ENCODE measurements at regions not wholly inside any gene's neighbourhood (a gene's known extent, or its start where the extent isn't known, plus 50 kb on each side); places are given as distances from the start of the nearest gene placed in this dataset.

DNA sequence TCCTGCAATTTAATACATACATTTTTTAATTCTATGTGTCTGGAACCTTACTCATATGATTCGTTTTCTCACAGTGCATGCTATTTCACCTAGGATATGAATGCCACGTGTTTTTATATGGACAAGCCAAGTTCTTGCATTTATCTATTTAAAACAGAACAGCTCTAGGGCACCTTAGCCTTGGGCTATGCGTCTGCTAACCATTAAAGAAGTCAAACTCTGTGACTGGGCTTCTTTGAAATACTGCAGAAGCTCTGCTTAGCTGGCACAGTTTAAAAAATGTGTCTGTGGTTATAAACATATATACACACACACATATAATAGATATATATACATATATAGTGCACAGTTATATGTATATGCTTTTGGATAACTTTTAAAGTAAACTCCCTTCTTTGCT lies 890.8 kb upstream of the KLHL29 start:
- no peak overlapping the region for H3K4me3 Mint-ChIP-seq
- Histone ChIP-seq H3K9me3 (ENCODE audit: low read depth) (no peaks in the 10 kb centered on the region), H3K36me3 (no peaks in the 10 kb centered on the region), H3K4me1 (no peaks in the 10 kb centered on the region), H2AFZ (replicated peaks) (no peak overlapping the region), H3K9ac (no peak overlapping the region), H3K27ac (no peak overlapping the region), H3K4me2 (no peak overlapping the region), H3F3A (ENCODE audit: low read depth) (no peaks in the 10 kb centered on the region), H4K20me1 (ENCODE audit: low read depth) (no peaks in the 10 kb centered on the region), H3K79me2 (ENCODE audit: low read depth) (no peaks in the 10 kb centered on the region), H3K4me3 (no peak overlapping the region), H3K27me3 (no peaks in the 10 kb centered on the region)
- H3K9me3 Mint-ChIP-seq, result peaks cover 8% of the 10 kb centered on the region
- DNase-seq (ENCODE audit: low spot score), result no peak
- peaks cover 6% of the 10 kb centered on the region for H3K36me3 Mint-ChIP-seq
- no peak overlapping the region for H3K27ac Mint-ChIP-seq
- no peaks in the 10 kb centered on the region for H3K27me3 Mint-ChIP-seq (ENCODE audit: insufficient read depth, low read depth)
- H3K4me1 Mint-ChIP-seq, result peaks cover 5% of the 10 kb centered on the region
- TF ChIP-seq CTCF (IDR thresholded peaks at IDR 0.05) (no peak), EZH2phosphoT487 (IDR thresholded peaks at IDR 0.05) (no peak), EZH2 (IDR thresholded peaks at IDR 0.05) (no peak)

- no peak overlapping the region for H3K27ac ChIP-seq
- H3K79me2 ChIP-seq (ENCODE audit: low read depth), result no peaks in the 10 kb centered on the region
- TF ChIP-seq EZH2phosphoT487 (IDR thresholded peaks at IDR 0.05) (no peak), CTCF (IDR thresholded peaks at IDR 0.05) (no peak), EZH2 (IDR thresholded peaks at IDR 0.05) (no peak)
- H3K4me2 ChIP-seq, result no peak overlapping the region
- no peaks in the 10 kb centered on the region for H3K9me3 ChIP-seq (ENCODE audit: low read depth)
- no peaks in the 10 kb centered on the region for H3F3A ChIP-seq (ENCODE audit: low read depth)
- H3K27me3 Mint-ChIP-seq (ENCODE audit: insufficient read depth, low read depth), result no peaks in the 10 kb centered on the region
- H3K4me1 Mint-ChIP-seq, result peaks cover 18% of the 10 kb centered on the region
- no peaks in the 10 kb centered on the region for H3K27me3 ChIP-seq
- H3K4me1 ChIP-seq, result peaks cover 5% of the 10 kb centered on the region
- no peak for DNase-seq (ENCODE audit: low spot score)
- peaks cover 3% of the 10 kb centered on the region for H3K36me3 Mint-ChIP-seq
- no peak overlapping the region for H3K4me3 Mint-ChIP-seq
- H3K27ac Mint-ChIP-seq, result no peak overlapping the region
- H2AFZ ChIP-seq (replicated peaks), result no peak overlapping the region
- H3K9ac ChIP-seq, result no peak overlapping the region
- H3K9me3 Mint-ChIP-seq, result no peaks in the 10 kb centered on the region
- H3K4me3 ChIP-seq, result no peak overlapping the region
- no peaks in the 10 kb centered on the region for H4K20me1 ChIP-seq (ENCODE audit: low read depth)
- H3K36me3 ChIP-seq, result no peaks in the 10 kb centered on the region
Observed at GRCh38 chr2:22497064-22497463, 887.9 kb upstream of the KLHL29 start.

DNA sequence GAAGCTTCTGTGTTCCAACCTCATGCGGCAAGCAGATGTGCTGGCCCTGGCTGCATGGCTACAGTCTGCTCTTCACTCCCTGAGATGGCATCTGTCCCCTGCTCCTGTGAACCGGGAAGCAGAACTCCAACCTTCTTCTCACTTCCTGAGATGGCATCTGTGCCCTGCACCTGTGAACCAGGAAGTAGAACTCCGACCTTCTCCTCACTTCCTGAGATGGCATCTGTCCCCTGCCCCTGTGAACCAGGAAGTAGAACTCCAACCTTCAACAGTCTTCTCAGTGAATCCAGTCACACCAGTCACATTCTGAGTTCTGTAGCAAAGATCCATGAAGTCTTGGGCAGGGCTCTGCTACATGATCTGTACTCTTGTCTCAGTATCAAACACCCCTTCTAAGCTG lies 887.2 kb upstream of the KLHL29 start:
- no peaks in the 10 kb centered on the region for H3K79me2 ChIP-seq (ENCODE audit: low read depth)
- no peaks in the 10 kb centered on the region for H3K36me3 ChIP-seq
- DNase-seq (ENCODE audit: low spot score), result no peak
- H3K27me3 ChIP-seq, result no peaks in the 10 kb centered on the region
- Mint-ChIP-seq H3K9me3 (no peaks in the 10 kb centered on the region), H3K36me3 (peaks cover 3% of the 10 kb centered on the region), H3K4me1 (peaks cover 18% of the 10 kb centered on the region), H3K27ac (no peak overlapping the region), H3K27me3 (ENCODE audit: insufficient read depth, low read depth) (no peaks in the 10 kb centered on the region), H3K4me3 (no peak overlapping the region)
- no peak overlapping the region for H3K9ac ChIP-seq
- no peak overlapping the region for H3K27ac ChIP-seq
- TF ChIP-seq EZH2phosphoT487 (IDR thresholded peaks at IDR 0.05) (no peak), EZH2 (IDR thresholded peaks at IDR 0.05) (no peak), CTCF (IDR thresholded peaks at IDR 0.05) (no peak)
- H4K20me1 ChIP-seq (ENCODE audit: low read depth), result no peaks in the 10 kb centered on the region
- no peak overlapping the region for H3K4me3 ChIP-seq
- no peak overlapping the region for H3K4me2 ChIP-seq
- no peaks in the 10 kb centered on the region for H3F3A ChIP-seq (ENCODE audit: low read depth)
- H3K4me1 ChIP-seq, result peaks cover 5% of the 10 kb centered on the region
- no peak overlapping the region for H2AFZ ChIP-seq (replicated peaks)
- H3K9me3 ChIP-seq (ENCODE audit: low read depth), result no peaks in the 10 kb centered on the region
